ENCODE measurements at regions not wholly inside any gene's neighbourhood (a gene's known extent, or its start where the extent isn't known, plus 50 kb on each side); places are given as distances from the start of the nearest gene placed in this dataset.

DNA sequence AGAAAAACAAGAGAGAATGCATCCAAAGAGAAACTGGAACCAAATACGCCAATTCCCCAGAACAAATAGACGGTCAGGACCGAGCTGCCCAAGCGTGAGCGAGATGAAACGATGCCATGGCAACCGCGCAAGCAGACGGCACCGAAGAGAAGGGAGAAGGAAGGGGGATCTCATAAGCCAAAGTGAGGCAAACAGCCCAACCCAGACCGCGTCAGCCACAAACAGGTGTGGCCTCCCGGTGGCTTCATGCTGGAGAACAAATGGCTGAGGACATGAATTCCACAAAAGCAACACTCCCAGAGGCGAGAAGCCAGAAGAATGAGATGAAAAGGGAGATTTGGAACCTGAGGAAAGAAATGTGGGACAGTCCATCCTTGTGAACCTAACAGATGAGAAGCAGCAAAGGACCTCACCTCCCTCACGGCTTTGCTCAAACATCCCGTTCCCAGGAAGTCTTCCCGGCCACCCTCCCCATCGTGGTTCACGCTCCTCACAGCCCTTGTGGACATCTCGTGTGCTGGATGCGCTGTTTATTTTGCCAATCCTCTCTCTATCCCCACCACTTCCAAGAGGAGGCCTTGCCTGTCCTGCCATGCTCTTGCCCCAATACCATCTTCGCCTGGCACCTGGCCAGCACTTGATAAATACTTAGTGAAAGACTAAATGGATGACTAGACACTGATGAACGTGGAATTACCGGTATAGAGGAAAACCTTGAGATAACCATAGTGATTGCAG is 89.1 kb upstream of the RTL6 start:
- DNase-seq = peak; percentile 70 to 93 (median 91)
- intact Hi-C loops (cut with DNase I) = no loop called here
- Histone ChIP-seq H3K9me3 (ENCODE audit: control insufficient read depth in 2 of 3, insufficient read depth in 1 of 3, low read length in 3 of 3) (peaks cover 0 to 6% (median 0%) of the 10 kb centered on the region in 3 donors), H3K4me1 (ENCODE audit: control insufficient read depth in 2 of 3, insufficient read depth in 2 of 3, low read depth in 1 of 3, low read length in 3 of 3) (no peaks in the 10 kb centered on the region), H3K27me3 (ENCODE audit: control insufficient read depth, insufficient read depth, low read length) (no peaks in the 10 kb centered on the region), H3K9ac (ENCODE audit: low read length in 3 of 3) (no peak overlapping the region), H3K36me3 (ENCODE audit: control insufficient read depth in 2 of 3, insufficient read depth in 3 of 3, low read length in 3 of 3) (no peaks in the 10 kb centered on the region), H3K27ac (ENCODE audit: low read depth in 2 of 2, low read length in 2 of 2) (no peak overlapping the region), H3K4me3 (ENCODE audit: low read length in 3 of 3) (no peak overlapping the region)
- no peak for FAIRE-seq
- TF ChIP-seq, protein P1, sequence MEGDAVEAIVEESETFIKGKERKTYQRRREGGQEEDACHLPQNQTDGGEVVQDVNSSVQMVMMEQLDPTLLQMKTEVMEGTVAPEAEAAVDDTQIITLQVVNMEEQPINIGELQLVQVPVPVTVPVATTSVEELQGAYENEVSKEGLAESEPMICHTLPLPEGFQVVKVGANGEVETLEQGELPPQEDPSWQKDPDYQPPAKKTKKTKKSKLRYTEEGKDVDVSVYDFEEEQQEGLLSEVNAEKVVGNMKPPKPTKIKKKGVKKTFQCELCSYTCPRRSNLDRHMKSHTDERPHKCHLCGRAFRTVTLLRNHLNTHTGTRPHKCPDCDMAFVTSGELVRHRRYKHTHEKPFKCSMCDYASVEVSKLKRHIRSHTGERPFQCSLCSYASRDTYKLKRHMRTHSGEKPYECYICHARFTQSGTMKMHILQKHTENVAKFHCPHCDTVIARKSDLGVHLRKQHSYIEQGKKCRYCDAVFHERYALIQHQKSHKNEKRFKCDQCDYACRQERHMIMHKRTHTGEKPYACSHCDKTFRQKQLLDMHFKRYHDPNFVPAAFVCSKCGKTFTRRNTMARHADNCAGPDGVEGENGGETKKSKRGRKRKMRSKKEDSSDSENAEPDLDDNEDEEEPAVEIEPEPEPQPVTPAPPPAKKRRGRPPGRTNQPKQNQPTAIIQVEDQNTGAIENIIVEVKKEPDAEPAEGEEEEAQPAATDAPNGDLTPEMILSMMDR (IDR thresholded peaks at IDR 0.05; ENCODE audit: borderline replicate concordance, extremely low read depth, insufficient read depth) = no peak

- Histone ChIP-seq H3K36me3 (ENCODE audit: control insufficient read depth in 2 of 3, insufficient read depth in 3 of 3, low read length in 3 of 3) (no peaks in the 10 kb centered on the region), H3K27me3 (ENCODE audit: control insufficient read depth, insufficient read depth, low read length) (no peaks in the 10 kb centered on the region), H3K9ac (ENCODE audit: low read length in 3 of 3) (no peak overlapping the region), H3K4me1 (ENCODE audit: control insufficient read depth in 2 of 3, insufficient read depth in 2 of 3, low read depth in 1 of 3, low read length in 3 of 3) (no peaks in the 10 kb centered on the region), H3K9me3 (ENCODE audit: control insufficient read depth in 2 of 3, insufficient read depth in 1 of 3, low read length in 3 of 3) (peaks cover 0 to 6% (median 0%) of the 10 kb centered on the region in 3 donors), H3K27ac (ENCODE audit: low read depth in 2 of 2, low read length in 2 of 2) (no peak overlapping the region), H3K4me3 (ENCODE audit: low read length in 3 of 3) (no peak overlapping the region)
- DNase-seq (peak; percentile 72 to 79 (median 74)), FAIRE-seq (no peak)
- TF ChIP-seq, protein P1 (IDR thresholded peaks at IDR 0.05; ENCODE audit: borderline replicate concordance, extremely low read depth, insufficient read depth) = no peak
- intact Hi-C loops (cut with DNase I) = no loop called here
Measured at GRCh38 chr22:44586351-44586990, 88.4 kb upstream of the RTL6 start.

GRCh38 chr22:44585559-44586350 is 87.7 kb upstream of the RTL6 start:
- no peaks in the 10 kb centered on the region for H3K36me3 ChIP-seq (ENCODE audit: control insufficient read depth in 2 of 3, insufficient read depth in 3 of 3, low read length in 3 of 3)
- DNase-seq = peak in 3 of 5 donors; percentile 4 to 61 (median 46)
- intact Hi-C loops (cut with DNase I) = no loop called here
- TF ChIP-seq, protein P1 (IDR thresholded peaks at IDR 0.05; ENCODE audit: borderline replicate concordance, extremely low read depth, insufficient read depth) = no peak
- H3K4me1 ChIP-seq (ENCODE audit: control insufficient read depth in 2 of 3, insufficient read depth in 2 of 3, low read depth in 1 of 3, low read length in 3 of 3) = no peaks in the 10 kb centered on the region
- H3K9me3 ChIP-seq (ENCODE audit: control insufficient read depth in 2 of 3, insufficient read depth in 1 of 3, low read length in 3 of 3) = peaks cover 0 to 6% (median 0%) of the 10 kb centered on the region in 3 donors
- H3K9ac ChIP-seq (ENCODE audit: low read length in 3 of 3) = no peak overlapping the region
- no peaks in the 10 kb centered on the region for H3K27me3 ChIP-seq (ENCODE audit: control insufficient read depth, insufficient read depth, low read length)
- no peak overlapping the region for H3K4me3 ChIP-seq (ENCODE audit: low read length in 3 of 3)
- FAIRE-seq = no peak
- H3K27ac ChIP-seq (ENCODE audit: low read depth in 2 of 2, low read length in 2 of 2) = no peak overlapping the region
